IMR-90 (cell line): ENCODE measurements at regions not wholly inside any gene's neighbourhood (a gene's known extent, or its start where the extent isn't known, plus 50 kb on each side); places are given as distances from the start of the nearest gene placed in this dataset.

Experiments used
- ATAC-seq: fragments of 200-7000 bp; cut with Tn5 transposase; 2 replicates; pipeline ENCODE4 v1.9.1; 2020; ENCODE audit warnings: low read depth, mild to moderate bottlenecking, moderate library complexity
- BruUV-seq: library from RNA; stranded (reverse); fragments of 400-500 nt; replicated peaks from 2 replicates; lab custom pipeline; 2021; lab: Mats Ljungman, UMichigan
- CTCF ChIA-PET: fragments of 300-600 bp; formaldehyde crosslinking; extraction: SDS; loops from one replicate; lab custom pipeline; 2021; ENCODE audit warnings: antibody characterized with exemption; lab: Yijun Ruan, JAX
- POLR2A ChIA-PET: fragments of 300-600 bp; sonication (Branson Sonifier 250); formaldehyde crosslinking; loops from one replicate; lab custom pipeline; 2022; ENCODE audit warnings: antibody characterized with exemption; ENCODE audit not compliant: unreplicated experiment; lab: Charles Lee
- DNase-seq: peaks from one replicate; pipeline ENCODE4 v3.0.0; 2013
- H2AFZ ChIP-seq: replicated peaks from 2 replicates; pipeline ENCODE3; 2013; ENCODE audit warnings: low read length, mild to moderate bottlenecking; ENCODE audit not compliant: poor library complexity
- H2AK5ac ChIP-seq: 2 replicates; pipeline ENCODE4 v1.6.1; 2013; ENCODE audit warnings: low read depth, low read length, inconsistent platforms
- H2AK9ac ChIP-seq: replicated peaks from 2 replicates; pipeline ENCODE3; 2013; ENCODE audit warnings: mild to moderate bottlenecking, low read depth, low read length, moderate library complexity; ENCODE audit not compliant: poor library complexity
- H2BK120ac ChIP-seq: 2 replicates; pipeline ENCODE4 v1.6.1; 2013; ENCODE audit warnings: low read depth, low read length, inconsistent platforms
- H2BK15ac ChIP-seq: 3 replicates; pipeline ENCODE4 v1.6.1; 2013; ENCODE audit warnings: low read depth, low read length, inconsistent platforms
- H2BK20ac ChIP-seq: 2 replicates; pipeline ENCODE4 v1.6.1; 2013; ENCODE audit warnings: low read depth, mild to moderate bottlenecking, inconsistent platforms, low read length, moderate library complexity
- H2BK5ac ChIP-seq: 2 replicates; pipeline ENCODE4 v1.6.1; 2013; ENCODE audit warnings: mild to moderate bottlenecking, low read depth, low read length, inconsistent platforms; ENCODE audit not compliant: poor library complexity, severe bottlenecking
- H3K14ac ChIP-seq: replicated peaks from 2 replicates; pipeline ENCODE4 v1.6.1; 2013; ENCODE audit warnings: low read depth, low read length, inconsistent platforms
- H3K18ac ChIP-seq: 2 replicates; pipeline ENCODE4 v1.6.1; 2013; ENCODE audit warnings: low read depth, low read length, control low read depth
- H3K23ac ChIP-seq: 2 replicates; pipeline ENCODE4 v1.6.1; 2013; ENCODE audit warnings: low read depth, low read length, inconsistent platforms
- H3K27ac ChIP-seq: 2 replicates; pipeline ENCODE4 v1.5.1; 2013; ENCODE audit warnings: mild to moderate bottlenecking, control low read depth, low read length; ENCODE audit not compliant: insufficient read depth
- H3K27me3 ChIP-seq: 2 replicates; pipeline ENCODE4 v1.6.1; 2013; ENCODE audit warnings: low read length; ENCODE audit not compliant: control insufficient read depth, insufficient read depth
- H3K36me3 ChIP-seq: 2 replicates; pipeline ENCODE4 v1.6.1; 2013; ENCODE audit warnings: low read length, mixed read lengths; ENCODE audit not compliant: control insufficient read depth, insufficient read depth
- H3K4ac ChIP-seq: 2 replicates; pipeline ENCODE4 v1.6.1; 2013; ENCODE audit warnings: low read depth, low read length, inconsistent platforms
- H3K4me1 ChIP-seq: 2 replicates; pipeline ENCODE4 v1.6.1; 2013; ENCODE audit warnings: low read length, mixed read lengths; ENCODE audit not compliant: control insufficient read depth, insufficient read depth
- H3K4me2 ChIP-seq: 2 replicates; pipeline ENCODE4 v1.6.1; 2013; ENCODE audit warnings: low read depth, mild to moderate bottlenecking, control low read depth, low read length, moderate library complexity
- H3K4me3 ChIP-seq: 2 replicates; pipeline ENCODE4 v1.5.1; 2013; ENCODE audit warnings: low read depth, mild to moderate bottlenecking, control low read depth, low read length, moderate library complexity; ENCODE audit not compliant: insufficient read depth
- H3K56ac ChIP-seq: 2 replicates; pipeline ENCODE4 v1.6.1; 2013; ENCODE audit warnings: low read length, inconsistent platforms; ENCODE audit not compliant: insufficient read depth; ENCODE audit errors: extremely low read depth
- H3K79me1 ChIP-seq, 2 experiments: 2 replicates each; pipeline ENCODE4 v1.6.1; 2013; ENCODE audit warnings: low read length in 2 of 2, inconsistent platforms in 1 of 2, low read depth in 1 of 2
- H3K9ac ChIP-seq: 2 replicates; pipeline ENCODE4 v1.6.1; 2013; ENCODE audit warnings: low read depth, low read length, control low read depth
- H3K9me1 ChIP-seq: 2 replicates; pipeline ENCODE4 v1.6.1; 2013; ENCODE audit warnings: low read length, inconsistent platforms; ENCODE audit not compliant: insufficient read depth
- H3K9me3 ChIP-seq: 2 replicates; pipeline ENCODE4 v1.6.1; 2013; ENCODE audit warnings: low read length; ENCODE audit not compliant: control insufficient read depth, insufficient read depth
- H4K20me1 ChIP-seq: 2 replicates; pipeline ENCODE4 v1.6.1; 2013; ENCODE audit warnings: low read length, inconsistent platforms; ENCODE audit not compliant: insufficient read depth
- H4K5ac ChIP-seq: 2 replicates; pipeline ENCODE4 v1.6.1; 2013; ENCODE audit warnings: mild to moderate bottlenecking, low read depth, low read length, control low read depth
- H4K8ac ChIP-seq, 2 experiments: 2 replicates each; pipeline ENCODE4 v1.6.1; 2013; ENCODE audit warnings: low read depth in 2 of 2, low read length in 2 of 2, control low read depth in 1 of 2, inconsistent platforms in 1 of 2
- H4K91ac ChIP-seq: 2 replicates; pipeline ENCODE4 v1.6.1; 2013; ENCODE audit warnings: low read depth, low read length, inconsistent platforms; ENCODE audit not compliant: insufficient read depth
- CEBPB ChIP-seq: IDR thresholded peaks from 2 replicates; pipeline ENCODE4 v1.6.1; 2012; ENCODE audit warnings: low read depth, low read length, improper control_type of control experiment
- MAZ ChIP-seq: IDR thresholded peaks from 2 replicates; pipeline ENCODE4 v1.6.1; 2012; ENCODE audit warnings: low read depth, mild to moderate bottlenecking, low read length, improper control_type of control experiment, moderate library complexity, borderline replicate concordance
- MXI1 ChIP-seq: IDR thresholded peaks from 2 replicates; pipeline ENCODE4 v1.6.1; 2012; ENCODE audit warnings: low read depth, mild to moderate bottlenecking, low read length, moderate library complexity, borderline replicate concordance
- RAD21 ChIP-seq: IDR thresholded peaks from 2 replicates; pipeline ENCODE4 v1.6.1; 2012; ENCODE audit warnings: low read length, improper control_type of control experiment
- RFX5 ChIP-seq: IDR thresholded peaks from 2 replicates; pipeline ENCODE4 v1.8.0; 2012; ENCODE audit warnings: low read depth, mild to moderate bottlenecking, low read length, moderate library complexity
- USF2 ChIP-seq: fragments of 150-350 bp; IDR thresholded peaks from 2 replicates; pipeline ENCODE4 v1.6.1; 2017; ENCODE audit warnings: mild to moderate bottlenecking, antibody characterized with exemption, low read length, low read depth
- WGBS, 2 experiments: methylation state at CpG; one replicate each; pipeline versions ENCODE4 v1.1.5 to v1.1.7; 2013; ENCODE audit warnings: missing lambda C conversion rate in 2 of 2; ENCODE audit not compliant: insufficient read length in 1 of 2; ENCODE audit errors: extremely low coverage in 2 of 2; 5-methylcytosine and 5-hydroxymethylcytosine counted together
- dilution Hi-C: fragments of 300-500 bp; cut with HindIII; formaldehyde crosslinking; loops from one replicate; pipeline ENCODE4 v1.14.3; 2018; ENCODE audit warnings: low sequenced_read_pairs; ENCODE audit not compliant: unreplicated experiment
- in situ Hi-C: fragments of 300-500 bp; cut with MboI; formaldehyde crosslinking; loops from 3 replicates; pipeline ENCODE4 v1.14.3; 2019; ENCODE audit warnings: low sequenced_read_pairs, inconsistent platforms, mixed read lengths
- intact Hi-C: fragments of 100-400 bp; cut with micrococcal nuclease; formaldehyde crosslinking; loops from 2 replicates; pipeline ENCODE4 v1.10.0; 2022

- ChIA-PET POLR2A (no interaction called here), CTCF (interaction anchor here (0.7 kb wide), 1 partner anchor 9 kb away, joined by 4 read pairs; no protein-coding TSS in a partner anchor)
- Histone ChIP-seq H3K4me1 (peaks cover 2% of the 10 kb centered on the region; the same call in 1 of the 2 replicates), H3K4ac (no peak overlapping the region), H2BK15ac (no peak overlapping the region), H4K5ac (no peak overlapping the region), H2AFZ (no peak overlapping the region), H4K91ac (no peak overlapping the region), H3K4me3 (no peak overlapping the region), H2BK5ac (no peak overlapping the region), H3K14ac (no peak overlapping the region), H3K4me2 (no peak overlapping the region), H3K79me1 (no peaks in the 10 kb centered on the region), H3K27ac (no peak overlapping the region), H2BK20ac (no peak overlapping the region), H3K9ac (no peak overlapping the region), H3K56ac (no peak overlapping the region), H3K36me3 (no peaks in the 10 kb centered on the region), H2AK9ac (no peak overlapping the region), H3K18ac (no peak overlapping the region), H4K8ac (no peak overlapping the region), H3K27me3 (no peaks in the 10 kb centered on the region), H2BK120ac (no peak overlapping the region), H4K20me1 (no peaks in the 10 kb centered on the region), H2AK5ac (no peak overlapping the region), H3K23ac (no peak overlapping the region), H3K9me1 (no peaks in the 10 kb centered on the region), H3K9me3 (no peaks in the 10 kb centered on the region)
- dilution Hi-C loops = no loop called here
- intact Hi-C loops = no loop called here
- no peak for DNase-seq
- BruUV-seq = no TSS peak
- 83% methylated on average over 1 of the region's 2 CpGs; no CpG with 5 or more reads in 1 of the 2 experiments for WGBS, 2 experiments
- TF ChIP-seq CEBPB (peak; percentile 75), RAD21 (no peak), RFX5 (no peak), MAZ (no peak), MXI1 (no peak), USF2 (no peak)
- in situ Hi-C loops = no loop called here
- ATAC-seq = no peak
Measured at GRCh38 chr21:16767201-16767600, 745.6 kb upstream of the CXADR start.
